Fibroblast of skin of abdomen (primary cell): ENCODE measurements at regions not wholly inside any gene's neighbourhood (a gene's known extent, or its start where the extent isn't known, plus 50 kb on each side); places are given as distances from the start of the nearest gene placed in this dataset.
"Not testable (repeated sequence)": the region's sequence is repeated elsewhere in the genome, so short reads cannot be mapped to it uniquely, and the experiment has no call there.

Experiments used
- DNase-seq: peaks from one replicate; pipeline ENCODE4 v3.0.0-alpha.2; 2013

DNA sequence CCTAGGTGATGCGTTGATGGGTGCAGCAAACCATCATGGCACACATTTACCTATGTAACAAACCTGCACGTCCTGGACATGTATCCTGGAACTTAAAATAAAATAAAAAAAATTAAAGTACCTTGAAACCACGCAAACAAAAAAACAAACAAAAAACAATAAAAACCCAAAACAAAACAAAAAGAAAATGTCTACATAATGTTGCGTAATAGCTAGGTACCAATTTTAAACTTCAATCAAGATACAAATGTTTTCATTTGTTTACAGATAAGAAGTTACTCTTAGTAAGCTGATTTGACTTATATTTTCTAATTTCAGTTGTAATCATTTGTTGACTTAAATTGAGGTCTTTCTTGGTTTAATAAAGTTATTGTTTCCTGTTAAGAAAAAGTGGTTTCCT is 349.6 kb upstream of the KCNMB2 start:
- DNase-seq: no peak

DNA sequence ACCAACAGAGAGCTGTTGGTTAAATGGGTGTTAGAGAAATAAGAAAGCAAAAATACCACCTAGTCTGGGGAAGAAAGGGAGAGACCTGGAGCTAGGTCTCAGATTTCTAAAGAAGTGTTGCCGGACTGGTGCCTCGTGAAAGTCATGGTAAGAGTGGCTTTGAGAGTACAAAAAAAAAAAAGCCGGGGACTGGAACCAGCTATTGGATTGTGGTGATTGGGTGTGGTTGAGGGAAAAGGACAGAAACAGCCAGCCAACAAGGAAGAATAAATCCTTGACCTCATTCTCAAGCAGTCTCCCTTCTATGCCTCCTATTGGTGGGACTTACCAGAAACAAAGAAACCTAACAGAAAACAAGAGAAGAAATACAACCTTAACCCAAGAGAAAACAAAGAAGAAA is 346.4 kb upstream of the KCNMB2 start:
- no peak for DNase-seq

DNA sequence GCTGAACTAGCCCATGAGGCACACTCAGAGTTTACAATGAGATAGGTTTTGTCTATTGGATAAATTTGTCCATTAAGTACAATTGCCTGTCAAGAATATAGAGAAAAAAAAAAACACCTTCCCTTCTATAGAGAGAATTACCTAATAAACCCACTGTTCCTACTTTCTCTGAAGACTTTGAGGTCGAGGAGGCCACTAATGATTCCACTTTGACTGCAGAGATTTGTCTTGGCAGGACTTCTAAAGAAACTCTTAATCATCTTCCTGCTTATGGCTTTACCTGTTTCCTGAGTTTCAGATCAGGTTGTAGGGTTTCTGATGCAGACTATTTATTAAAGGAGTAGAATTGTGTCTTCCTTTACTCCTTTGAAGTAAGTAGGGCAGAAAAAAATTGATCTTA is 342.4 kb upstream of the KCNMB2 start:
- no peak for DNase-seq

DNA sequence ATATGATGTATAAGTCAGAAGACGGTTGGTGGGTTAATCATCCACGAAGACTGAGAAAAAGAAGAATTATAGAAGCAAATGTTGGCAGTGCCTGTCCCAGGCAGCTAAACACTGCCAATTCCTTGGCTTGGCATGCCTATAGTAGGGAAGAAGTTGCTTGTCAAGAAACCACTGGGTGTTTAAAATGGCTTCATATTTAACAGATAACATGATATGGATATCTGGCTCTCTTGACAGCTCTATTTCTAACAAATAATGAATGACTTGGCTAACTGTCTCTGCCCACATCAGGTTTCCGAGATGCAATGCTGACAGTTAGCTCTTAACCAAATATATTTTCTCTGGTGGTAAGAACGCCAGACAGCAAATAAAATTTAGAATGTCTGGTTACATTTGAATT is 341.7 kb upstream of the KCNMB2 start:
- no peak for DNase-seq

DNA sequence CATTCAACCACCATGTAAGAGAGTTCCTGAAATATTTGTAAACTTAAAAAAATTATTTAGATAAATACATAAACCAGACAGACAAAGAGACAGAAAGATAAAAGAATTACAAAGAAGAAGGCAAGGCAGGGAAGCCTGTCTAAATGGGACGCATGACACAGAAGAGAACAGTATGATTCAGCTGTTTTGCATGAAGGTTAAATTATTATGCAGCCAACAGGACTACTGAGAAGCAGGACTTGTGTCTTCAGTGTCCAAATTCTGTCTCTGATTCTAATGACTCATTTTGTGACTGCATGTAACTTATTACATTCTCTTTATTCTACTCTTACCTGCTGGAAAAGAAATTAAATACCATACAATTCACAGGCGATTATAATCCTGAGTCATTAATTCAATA is 340.4 kb upstream of the KCNMB2 start:
- DNase-seq: peak; percentile 61

DNA sequence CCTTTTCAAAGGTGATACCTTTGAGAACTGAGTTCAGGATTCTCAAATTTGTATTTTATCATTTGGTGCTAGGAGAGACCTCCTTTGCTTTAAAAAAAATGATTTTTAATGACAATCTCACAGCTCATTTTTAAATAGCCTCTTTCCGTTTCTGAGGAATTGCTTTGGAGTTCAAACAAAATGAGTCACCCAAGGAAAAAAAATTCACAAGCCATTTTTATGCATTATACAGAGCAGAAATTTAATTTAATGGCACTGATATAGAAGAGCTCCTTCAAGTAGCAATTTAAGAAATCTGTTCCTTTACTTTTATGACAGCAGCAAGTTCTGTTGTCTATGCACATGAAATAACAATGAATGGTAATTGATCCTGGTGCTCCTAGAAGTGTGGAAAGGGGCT is 337.9 kb upstream of the KCNMB2 start:
- peak; percentile 39 for DNase-seq

DNA sequence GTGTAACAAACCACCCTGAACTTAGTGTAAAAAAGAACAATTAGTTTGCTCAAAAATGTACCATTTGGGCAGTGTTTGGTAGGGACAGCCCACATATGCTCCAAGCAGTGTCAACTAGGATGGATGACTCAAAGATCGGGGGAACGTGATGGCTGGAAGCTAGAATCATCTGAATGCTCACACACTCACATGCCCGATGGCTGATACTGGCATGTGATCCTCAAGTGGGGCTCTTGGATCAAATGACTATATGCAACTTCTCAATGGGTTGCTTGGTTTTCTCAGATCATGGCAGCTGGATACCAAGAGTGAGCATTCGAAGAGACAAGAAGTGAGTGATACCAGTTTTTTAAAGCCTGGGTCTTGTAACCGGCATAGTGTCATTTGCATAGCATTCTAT is 335.9 kb upstream of the KCNMB2 start:
- no peak for DNase-seq

DNA sequence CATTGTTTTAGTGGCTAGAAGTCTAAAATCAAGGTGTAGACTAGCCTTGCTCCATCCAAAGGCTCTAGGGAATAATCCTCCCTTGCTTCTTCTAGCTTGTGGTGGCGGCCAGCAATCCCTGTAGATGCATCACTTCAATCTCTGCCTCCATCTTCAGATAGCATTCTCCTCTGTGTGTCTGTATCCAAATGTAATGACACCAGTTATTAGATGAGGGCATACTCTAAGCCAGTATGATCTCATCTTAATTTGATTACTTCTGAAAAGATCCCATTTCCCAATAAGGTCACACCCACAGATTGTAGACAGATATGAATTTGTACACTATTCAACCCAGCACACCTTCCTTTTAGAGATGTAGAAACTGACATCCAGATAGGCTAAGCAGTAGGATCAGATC is 334.5 kb upstream of the KCNMB2 start:
- no peak for DNase-seq

DNA sequence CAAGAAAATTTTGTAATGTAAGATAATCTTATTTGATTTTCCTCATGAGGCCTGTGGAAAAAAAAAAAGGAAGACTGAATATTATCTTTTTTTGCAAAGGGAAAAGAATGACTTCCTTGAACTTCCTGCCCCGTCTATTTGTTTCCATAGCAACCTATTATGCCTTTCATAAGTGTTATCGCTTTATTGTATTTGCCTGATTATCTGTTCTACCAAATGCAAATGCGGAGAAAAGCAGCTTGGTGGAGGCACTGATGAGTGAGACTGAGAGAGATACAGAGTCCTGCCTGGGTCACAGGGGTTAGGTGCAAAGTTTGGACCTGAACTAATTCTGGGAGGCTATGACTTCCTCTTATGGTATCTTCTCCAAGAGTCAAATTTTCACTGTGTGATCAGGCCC is 334.0 kb upstream of the KCNMB2 start:
- DNase-seq: no peak

DNA sequence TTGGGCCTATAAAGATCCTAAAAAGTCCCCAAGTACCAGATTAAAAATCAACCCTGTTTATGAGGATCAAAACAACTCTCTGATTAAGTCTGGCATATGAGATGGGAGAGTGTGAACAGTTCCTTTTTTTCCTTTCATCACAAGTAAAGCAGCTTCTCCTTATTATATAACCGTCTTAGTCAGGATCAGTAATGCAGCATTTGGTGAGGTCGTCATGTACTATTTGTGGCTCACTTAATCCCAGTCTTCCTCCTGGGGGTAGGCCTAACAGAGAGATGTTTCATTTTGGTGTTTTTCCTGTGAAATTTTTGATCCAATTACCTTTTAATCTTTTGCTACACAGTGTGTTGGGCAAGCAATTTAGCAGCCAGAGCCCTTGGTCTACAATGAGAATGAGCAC is 333.1 kb upstream of the KCNMB2 start:
- DNase-seq: peak; percentile 64

DNA sequence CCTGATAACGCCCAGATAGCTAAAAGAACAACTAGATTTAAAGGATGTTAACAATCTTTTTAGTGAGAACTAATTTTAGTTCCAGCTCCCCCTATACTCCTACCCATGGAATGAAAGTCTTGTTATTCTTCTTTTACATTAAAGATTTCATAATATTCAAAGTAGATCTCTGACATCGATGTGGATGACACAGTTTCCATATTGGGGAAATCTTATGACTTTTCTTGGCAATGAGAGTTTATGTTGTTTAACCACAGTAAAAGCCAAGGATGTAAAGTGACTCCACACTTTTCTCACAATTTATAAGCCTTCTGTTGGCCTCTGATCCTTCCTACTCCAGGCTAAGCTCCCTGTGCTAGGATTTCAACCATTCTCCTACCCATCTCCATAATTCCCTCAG is 332.6 kb upstream of the KCNMB2 start:
- peak; percentile 42 for DNase-seq

DNA sequence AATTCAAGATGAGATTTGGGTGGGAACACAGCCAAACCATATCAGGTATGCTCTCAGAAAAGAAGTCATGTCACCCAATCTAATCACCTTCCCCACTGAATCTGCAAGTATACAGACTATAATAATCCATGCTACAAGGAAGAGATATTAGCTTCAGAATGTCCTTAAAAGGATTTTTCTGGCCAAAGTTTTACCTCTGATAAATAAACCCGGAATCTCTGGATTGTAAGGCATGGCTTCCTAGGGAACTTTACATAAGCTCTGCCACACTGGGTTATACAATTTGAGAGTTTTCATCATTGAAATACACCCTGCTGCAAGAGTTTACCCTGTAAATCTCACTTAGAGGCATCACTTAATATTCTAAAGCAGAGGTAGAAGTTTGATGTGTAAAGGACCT is 330.5 kb upstream of the KCNMB2 start:
- peak; percentile 88 for DNase-seq

DNA sequence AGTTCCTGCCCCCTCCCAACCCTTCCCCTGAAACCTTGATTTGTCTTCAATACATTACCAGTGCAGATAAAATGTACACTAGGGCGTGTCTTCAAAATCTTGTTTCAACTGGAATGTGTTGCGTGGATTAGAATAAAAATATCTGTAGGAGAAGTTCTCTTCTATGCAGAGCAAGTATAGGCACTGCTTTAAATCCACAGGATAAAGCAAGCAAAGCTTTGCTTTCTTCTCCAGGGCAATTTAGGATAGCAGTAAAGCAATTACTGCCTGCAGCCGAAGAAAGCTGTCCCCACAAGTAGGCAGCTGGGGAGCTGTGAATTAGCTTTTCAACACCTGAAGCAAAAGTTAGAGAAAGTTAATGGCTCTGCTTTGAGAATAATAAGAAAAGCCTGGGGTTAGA is 329.7 kb upstream of the KCNMB2 start:
- DNase-seq: no peak

DNA sequence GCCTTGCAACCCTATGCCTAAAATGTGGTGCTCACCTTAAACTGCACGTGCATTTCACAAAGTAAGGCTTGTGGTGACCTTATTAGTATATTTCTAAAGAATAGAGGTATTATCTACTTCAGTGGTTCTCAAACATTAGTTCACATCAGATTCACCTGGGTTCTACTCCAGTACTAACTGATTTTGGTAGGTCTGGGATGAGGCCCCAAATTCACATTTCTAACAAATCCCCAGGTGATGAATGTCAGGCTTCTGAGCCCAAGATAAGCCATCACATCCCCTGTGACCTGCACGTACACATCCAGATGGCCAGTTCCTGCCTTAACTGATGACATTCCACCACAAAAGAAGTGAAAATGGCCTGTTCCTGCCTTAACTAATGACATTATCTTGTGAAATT is 329.1 kb upstream of the KCNMB2 start:
- not testable (repeated sequence) for DNase-seq

DNA sequence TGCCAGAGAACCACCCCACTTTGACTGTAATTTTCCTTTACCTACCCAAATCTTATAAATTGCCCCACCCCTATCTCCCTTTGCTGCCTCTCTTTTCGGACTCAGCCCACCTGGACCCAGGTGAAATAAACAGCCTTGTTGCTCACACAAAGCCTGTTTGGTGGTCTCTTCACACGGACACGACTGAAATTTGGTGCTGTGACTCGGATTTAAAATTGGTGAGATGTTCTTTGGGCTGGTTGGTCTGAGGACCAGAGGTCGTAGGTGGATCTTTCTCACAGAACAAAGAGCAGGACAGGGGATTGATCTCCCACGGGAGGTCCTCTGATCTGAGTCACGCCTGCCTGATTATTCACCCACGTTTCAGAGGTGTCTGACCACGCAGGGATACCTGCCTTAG is 328.6 kb upstream of the KCNMB2 start:
- not testable (repeated sequence) for DNase-seq

DNA sequence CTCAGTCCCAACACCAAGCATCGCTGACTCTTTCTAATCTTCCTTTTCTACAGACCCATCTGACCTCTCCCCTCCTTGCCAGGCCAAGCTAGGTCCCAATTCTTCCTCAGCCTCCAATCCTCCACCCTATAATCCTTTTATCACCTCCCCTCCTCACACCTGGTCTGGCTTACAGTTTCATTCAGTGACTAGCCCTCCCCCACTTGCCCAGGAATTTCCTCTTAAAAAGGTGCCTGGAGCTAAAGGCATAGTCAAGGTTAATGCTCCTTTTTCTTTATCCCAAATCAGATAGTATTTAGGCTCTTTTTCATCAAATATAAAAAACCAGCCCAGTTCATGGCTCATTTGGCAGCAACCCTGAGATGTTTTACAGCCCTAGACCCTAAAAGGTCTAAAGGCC is 327.1 kb upstream of the KCNMB2 start:
- not testable (repeated sequence) for DNase-seq

DNA sequence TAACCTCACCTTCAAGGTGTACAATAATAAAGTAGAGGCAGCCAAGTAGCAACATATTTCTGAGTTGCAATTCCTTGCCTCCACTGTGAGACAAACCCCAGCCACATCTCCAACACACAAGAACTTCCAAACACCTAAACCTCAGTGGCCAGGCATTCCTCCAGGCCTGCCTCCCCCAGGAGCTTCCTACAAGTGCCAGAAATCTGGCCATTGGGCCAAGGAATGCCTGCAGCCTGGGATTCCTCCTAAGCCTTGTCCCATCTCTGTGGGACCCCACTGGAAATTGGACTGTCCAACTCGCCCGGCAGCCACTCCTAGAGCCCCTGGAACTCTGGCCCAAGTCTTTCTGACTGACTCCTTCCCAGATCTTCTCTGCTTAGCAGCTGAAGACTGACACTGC is 326.6 kb upstream of the KCNMB2 start:
- not testable (repeated sequence) for DNase-seq

DNA sequence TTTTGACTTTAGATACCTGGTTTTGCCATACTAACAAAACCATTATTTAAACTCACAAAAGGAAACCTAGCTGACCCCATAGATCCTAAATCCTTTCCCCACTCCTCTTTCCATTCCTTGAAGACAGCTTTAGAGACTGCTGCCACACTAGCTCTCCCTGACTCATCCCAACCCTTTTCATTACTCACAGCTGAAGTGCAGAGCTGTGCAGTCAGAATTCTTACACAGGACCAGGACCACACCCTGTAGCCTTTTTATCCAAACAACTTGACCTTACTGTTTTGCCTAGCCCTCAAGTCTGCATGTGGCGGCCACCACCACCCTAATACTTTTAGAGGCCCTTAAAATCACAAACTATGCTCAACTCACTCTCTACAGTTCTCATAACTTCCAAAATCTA is 325.1 kb upstream of the KCNMB2 start:
- peak; percentile 25 for DNase-seq

DNA sequence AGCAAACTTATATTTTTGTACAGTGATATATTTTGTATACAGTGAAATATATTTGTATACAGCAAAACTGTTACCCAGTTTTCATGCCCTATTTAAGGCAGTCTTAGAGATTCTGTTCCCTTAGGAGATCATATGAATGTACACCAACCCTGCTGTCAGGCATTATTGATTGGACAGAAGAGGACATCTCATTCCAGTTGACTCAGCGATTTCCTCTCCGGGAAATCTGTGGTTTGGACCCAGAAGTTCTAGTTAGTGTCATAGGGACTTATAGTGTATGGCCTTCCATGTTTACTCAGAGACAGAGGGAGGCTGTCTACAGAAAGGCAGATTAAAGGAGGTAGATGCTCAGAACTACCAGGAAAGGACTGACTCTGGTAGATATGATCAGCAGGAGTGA is 318.8 kb upstream of the KCNMB2 start:
- DNase-seq: no peak

DNA sequence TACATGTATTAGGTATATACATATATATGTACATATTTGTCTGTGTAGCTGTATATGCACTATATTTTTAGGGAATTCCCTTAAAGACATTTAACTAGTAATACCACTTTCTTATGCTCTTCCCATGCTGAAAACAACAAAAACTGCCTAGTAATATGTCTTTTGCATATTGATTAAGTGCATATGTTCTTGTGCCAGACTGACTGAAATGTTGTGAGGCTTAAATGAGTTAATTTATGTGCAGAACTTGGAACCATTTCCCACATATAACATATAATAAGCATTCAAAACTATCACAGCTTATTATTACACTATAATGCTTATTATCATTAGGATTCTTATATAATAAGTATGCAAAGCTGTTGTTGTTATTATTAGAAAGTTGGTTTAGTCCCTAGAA is 318.0 kb upstream of the KCNMB2 start:
- DNase-seq: no peak

DNA sequence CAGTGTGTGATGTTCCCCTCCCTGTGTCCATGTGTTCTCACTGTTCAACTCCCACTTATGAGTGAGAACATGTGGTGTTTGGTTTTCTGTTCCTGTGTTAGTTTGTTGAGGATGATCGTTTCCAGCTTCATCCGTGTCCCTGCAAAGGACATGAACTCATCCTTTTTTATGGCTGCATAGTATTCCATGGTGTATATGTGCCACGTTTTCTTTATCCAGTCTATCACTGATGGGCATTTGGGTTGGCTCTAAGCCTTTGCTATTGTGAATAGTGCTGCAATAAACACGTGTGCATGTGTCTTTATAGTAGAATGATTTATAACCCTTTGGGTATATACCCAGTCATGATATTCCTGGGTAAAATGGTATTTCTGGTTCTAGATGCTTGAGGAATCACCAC is 316.6 kb upstream of the KCNMB2 start:
- DNase-seq: not testable (repeated sequence)

DNA sequence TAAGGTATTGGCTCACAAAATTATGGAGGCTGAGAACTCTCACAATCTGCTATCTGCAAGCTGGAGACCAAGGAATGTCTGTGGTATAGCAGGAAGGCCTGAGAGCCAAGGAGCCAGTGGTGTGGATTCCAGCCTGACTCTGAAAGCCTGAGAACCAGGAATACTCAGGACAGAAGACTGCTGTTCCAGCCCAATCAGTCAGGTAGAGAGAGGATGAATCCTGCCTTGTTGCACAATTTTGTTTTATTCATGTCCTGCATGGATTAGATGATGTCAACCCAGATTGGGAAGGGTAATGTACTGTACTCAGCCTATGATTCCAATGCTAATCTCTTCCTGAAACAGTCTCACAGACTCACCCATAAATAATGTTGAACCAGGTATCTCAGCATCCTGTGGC is 312.4 kb upstream of the KCNMB2 start:
- DNase-seq: no peak

DNA sequence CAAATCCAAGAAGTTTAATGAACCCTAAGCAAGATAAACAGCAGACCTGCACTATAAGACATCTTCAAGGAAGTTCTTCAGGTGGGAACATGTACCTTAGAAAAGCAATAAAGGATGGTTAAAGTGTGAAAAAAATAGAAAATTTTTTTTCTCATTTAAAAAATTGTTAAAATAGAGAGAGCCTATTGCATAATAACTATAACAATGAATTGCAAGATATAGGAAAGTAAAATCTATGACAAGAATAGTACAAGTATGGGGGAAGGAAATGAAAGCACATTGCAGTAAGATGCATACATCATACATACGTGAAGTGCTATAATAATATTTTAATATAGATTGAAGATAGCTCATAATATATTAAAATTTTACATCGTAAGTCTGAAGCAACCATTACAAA is 310.1 kb upstream of the KCNMB2 start:
- no peak for DNase-seq

DNA sequence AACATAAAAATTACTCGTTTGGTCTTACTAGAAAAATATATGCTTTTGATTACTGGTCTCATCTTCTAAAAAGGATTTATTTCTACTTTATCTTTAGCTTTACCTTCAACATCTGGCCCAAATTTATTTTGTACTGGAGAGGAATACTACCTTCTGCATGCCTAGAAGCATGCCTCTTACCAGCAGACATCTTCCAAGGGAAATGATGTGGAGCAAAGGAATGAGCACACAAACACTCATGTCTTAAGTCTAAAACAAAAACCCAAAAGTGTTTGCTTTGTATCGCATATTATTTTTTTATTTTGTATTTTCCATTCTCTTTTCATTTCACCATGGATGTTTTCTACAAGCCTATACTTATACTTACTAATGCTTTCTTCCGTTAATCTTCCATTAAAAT is 304.6 kb upstream of the KCNMB2 start:
- no peak for DNase-seq

DNA sequence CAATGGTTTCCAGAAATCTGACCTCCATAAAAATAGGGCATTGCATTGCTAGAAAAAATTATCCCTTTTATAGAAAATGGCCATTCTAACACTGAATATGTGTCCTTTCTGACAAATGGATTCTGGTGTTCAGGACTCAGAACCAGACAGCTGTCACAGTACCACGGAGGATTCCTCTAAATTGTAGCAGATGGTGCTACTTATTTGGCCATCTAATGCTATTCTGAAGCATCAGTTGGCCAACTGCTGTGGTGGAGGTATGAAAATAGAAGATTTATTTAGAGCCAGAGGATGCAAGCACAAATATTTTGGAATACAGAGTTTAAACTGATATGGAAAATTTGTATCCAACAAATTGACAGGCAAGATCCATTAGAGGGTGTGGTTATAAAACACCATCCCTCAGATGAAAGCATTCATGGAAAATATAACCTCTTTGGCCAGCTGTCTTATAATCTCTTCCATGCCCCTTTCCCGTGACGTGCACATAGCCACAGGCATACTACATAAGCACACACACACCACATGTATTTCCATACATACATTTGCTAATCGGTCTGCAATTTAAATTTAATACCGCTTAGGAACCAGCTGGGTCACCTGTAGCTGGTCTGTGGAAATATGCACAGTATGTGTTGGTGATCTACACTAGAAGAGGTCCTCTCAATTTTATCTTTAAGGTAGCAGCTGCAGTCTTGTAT is 302.7 kb upstream of the KCNMB2 start:
- no peak for DNase-seq
